ENCODE measurements at regions not wholly inside any gene's neighbourhood (a gene's known extent, or its start where the extent isn't known, plus 50 kb on each side); places are given as distances from the start of the nearest gene placed in this dataset.
"Not testable (repeated sequence)": the region's sequence is repeated elsewhere in the genome, so short reads cannot be mapped to it uniquely, and the experiment has no call there.

DNA sequence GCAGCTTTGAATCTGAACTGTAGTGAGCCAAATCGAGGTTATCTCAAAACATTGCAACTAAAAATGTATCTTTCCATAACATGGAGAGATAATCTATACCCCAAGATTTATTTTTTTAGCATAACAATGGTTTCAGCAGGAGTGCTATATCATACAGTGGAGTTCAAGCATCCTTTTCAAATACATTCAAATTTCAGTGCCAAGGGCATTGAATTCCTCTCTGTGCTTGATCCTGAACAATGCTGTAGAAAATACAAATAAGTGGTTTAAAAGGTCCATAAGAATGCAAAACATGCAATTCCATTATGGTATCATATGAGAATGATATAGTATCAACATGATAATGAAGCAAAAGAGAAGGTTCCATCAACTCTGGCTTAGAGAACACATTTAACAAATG lies 201.7 kb downstream of the TXNL1 start:
- no peak for DNase-seq

- no peak for DNase-seq
Measured at GRCh38 chr18:56433919-56434318, 204.5 kb downstream of the TXNL1 start.

DNA sequence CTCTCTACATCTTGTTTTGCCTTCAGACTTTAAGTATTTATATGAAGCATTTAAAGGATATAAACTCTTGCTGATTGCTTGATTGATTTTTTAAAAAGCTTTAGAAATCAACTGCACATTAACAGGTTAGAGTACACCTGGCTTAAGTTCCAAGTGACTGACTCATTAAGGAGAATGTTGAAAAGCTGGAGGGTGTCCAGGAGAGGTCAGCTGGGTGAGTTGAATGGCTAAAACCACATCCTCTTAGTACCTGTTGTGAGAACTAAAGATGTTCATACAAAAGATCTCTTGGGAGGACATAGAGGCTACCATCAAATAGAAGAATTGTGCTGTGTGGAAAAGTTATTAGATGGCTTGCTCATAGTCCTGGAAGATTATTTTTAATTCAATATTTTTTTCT lies 206.8 kb downstream of the TXNL1 start:
- DNase-seq = no peak

DNA sequence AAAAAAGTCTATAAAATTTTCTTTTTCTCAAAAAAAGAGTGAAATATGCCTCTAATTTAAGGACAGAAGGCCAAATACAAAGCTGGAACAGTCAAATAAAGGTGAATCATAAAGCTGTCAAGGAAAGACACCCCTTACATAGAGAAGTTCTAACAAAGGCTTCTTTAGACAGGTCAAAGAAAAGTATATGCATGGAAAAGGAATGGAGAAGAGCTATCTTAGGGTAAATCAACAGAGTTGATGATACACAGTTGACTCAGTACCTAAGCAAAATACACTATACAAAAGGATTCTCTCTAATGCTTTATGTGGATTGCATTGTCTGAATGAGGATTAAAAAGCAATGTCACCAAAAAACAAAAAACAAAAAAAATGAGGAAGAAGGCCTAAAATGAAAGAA lies 214.8 kb downstream of the TXNL1 start:
- no peak for DNase-seq

DNA sequence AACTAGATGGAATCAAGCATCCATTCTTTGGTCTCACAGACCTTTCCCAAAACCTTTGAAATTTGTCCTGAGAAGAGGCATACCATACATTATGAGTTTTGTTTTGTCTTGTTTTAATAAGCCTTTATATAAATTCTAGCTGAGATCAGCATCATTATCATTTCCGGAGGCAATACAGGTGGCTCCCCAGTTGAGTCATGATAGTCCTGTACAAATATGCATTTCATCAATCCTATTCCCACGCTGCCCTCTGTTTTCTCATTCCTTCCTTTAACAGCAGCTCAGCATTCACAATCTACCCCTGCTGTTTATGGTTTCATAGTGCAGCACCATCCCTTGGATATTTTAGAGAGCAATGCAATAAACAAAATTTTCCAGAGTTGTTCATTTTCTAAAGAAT lies 216.7 kb downstream of the TXNL1 start:
- DNase-seq = no peak

DNA sequence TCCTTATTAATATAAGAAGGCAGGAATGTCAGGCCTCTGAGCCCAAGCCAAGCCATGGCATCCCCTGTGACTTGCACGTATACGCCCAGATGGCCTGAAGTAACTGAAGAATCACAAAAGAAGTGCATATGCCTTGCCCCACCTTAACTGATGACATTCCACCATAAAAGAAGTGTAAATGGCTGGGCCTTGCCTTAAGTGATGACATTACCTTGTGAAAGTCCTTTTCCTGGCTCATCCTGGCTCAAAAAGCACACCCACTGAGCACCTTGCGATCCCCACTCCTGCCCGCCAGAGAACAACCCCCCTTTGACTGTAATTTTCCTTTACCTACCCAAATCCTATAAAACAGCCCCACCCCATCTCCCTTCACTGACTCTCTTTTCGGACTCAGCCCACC lies 217.5 kb downstream of the TXNL1 start:
- DNase-seq = not testable (repeated sequence)

- no peak for DNase-seq
Measured at GRCh38 chr18:56414357-56414756, 224.0 kb downstream of the TXNL1 start.

GRCh38 chr18:56413862-56414261 lies 224.5 kb downstream of the TXNL1 start:
- no peak for DNase-seq

DNA sequence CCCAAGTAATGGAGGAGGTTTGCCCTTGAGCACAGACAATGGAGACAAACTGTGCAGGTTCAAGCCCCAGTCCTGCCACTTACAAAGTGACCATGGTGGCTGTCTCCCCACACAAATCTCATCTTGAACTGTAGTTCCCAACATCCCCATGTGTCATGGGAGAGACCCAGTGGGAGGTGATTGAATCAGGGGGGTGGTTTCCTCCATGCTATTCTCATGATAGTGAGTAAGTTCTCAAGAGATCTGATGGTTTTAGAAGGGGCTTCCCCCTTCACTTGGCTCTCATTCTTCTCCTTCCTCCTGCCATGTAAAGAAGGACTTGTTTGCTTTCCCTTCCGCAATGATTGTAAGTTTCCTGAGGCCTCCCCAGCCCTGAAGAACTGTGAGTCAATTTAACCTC lies 225.4 kb downstream of the TXNL1 start:
- DNase-seq = no peak

GRCh38 chr18:56409736-56410135 lies 228.7 kb downstream of the TXNL1 start:
- no peak for DNase-seq

DNA sequence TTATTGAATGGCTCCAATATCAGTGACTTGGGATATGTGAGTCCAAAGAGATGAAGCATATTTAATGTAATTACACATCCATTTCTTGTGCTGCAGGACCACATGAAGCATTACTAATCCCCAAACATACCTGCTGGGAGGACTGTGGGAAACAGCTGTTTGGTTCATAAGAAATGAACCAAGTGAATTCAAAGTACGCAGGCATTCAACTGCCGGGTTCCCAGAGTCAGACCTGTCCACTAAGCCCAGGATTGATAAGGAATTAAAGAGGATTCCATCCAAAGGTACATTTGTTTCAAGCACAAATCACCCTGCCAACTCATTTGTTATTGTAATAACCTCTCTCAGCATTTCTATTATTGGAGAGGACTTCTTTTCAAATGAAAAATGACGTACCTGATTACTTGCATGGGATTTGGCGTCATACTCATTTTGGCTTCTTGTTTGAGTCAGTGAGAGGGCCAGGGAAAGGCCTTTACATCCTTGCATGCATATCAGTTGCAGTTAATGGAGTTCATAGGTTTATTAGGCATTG lies 230.7 kb downstream of the TXNL1 start:
- DNase-seq = no peak

DNA sequence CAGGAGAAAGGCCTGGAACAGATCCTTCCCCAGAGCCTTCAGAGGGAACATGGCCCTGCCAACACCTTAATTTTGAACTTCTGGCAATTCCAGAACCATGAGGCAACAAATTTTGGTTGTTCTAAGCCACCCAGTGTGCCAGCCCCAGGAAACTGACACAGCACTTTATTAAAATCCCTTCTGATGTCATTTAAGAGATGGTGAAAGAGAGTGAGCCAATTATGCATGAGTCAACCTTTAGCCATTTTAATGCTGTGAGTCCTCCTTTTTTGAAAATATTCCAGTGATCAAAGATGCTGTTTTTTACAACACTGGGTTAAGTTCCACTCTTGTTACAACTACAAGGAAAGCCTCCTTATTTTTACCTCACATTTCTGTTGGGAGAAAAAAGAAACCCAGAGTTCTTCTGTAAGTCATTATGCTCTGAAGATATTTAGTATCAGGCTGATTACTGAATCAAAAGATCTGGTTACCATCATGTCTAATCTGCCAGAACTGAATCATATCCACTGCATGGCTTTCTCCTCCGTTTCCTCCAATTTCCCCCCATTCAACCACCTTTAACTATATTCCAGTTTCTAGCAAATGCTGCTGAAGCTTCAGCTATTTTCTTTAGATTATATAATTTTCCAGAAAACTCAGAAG lies 235.4 kb downstream of the TXNL1 start:
- no peak for DNase-seq

GRCh38 chr18:56393870-56394269 lies 244.5 kb downstream of the TXNL1 start:
- no peak for DNase-seq

DNA sequence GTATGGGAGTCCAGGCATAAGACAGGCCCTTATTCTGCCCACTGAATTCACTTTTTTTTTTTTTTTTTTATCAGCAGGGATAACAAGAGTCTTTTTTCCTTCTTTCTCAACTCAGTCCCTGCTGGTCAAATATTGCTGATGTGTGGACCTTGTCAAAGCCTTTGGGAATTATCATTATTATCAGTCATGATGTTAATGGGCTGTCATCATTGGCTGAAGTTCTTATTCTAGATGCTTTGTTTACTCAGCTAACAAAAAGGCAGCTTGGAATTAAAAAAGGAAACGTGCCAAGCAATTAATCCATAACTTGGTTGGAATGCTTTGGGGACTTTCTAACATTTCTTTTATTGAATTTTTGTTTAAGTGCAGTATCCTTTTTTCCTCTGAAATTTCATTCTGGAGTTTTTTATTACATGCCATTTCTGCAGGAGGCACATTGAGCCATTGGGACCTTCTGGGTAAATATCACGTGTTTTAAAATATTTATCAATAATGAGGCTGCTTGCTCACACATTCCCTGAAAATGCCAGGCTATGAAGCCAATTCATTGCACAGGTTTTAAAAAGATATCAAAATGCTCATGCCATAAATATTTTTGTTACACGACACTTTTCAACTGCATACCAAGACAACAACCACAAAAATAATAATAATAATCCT lies 246.3 kb downstream of the TXNL1 start:
- DNase-seq = no peak

- DNase-seq = no peak
Measured at GRCh38 chr18:56390626-56391025, 247.8 kb downstream of the TXNL1 start.

DNA sequence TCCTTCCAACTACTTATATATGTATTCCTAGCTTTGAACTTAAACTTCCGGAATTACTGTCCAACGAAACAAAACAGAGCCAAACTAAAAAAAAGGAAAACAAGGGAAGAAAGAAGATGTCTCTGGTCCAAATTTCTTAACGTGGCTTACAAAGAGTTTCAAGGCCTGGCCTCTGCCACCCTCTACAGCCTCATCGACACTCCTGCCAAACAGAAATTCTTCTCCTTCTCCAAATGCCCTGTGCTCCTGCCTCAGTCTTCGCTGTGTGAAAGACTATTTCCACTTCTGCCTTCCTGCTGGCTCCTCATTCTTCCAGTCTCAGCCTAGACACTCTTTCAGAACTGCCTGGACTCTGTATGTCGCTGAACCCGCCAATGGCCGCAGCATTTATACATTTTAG lies 249.2 kb downstream of the TXNL1 start:
- no peak for DNase-seq

GRCh38 chr18:56388571-56388970 lies 249.8 kb downstream of the TXNL1 start:
- DNase-seq = no peak

GRCh38 chr18:56386856-56387255 lies 251.5 kb downstream of the TXNL1 start:
- no peak for DNase-seq

DNA sequence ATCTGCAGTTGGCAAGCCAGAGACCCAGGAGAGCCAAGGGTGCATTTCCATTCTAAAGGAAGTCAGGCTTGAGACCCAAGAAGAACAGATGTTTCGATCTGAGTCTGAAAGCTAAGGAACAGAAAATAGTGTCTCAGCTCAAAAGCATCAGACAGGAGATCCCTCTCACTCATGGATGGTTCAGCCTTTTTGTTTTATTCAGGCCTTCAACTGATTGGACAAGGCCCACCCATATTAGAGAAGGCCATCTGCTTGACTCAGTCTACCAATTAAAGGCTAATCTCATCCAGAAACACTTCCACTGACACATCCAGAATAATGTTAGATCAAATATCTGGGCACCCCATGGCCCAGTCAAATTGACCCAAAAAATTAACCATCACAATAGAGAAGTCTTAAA lies 255.0 kb downstream of the TXNL1 start:
- no peak for DNase-seq

GRCh38 chr18:56382541-56382940 lies 255.9 kb downstream of the TXNL1 start:
- peak; percentile 10 for DNase-seq

DNA sequence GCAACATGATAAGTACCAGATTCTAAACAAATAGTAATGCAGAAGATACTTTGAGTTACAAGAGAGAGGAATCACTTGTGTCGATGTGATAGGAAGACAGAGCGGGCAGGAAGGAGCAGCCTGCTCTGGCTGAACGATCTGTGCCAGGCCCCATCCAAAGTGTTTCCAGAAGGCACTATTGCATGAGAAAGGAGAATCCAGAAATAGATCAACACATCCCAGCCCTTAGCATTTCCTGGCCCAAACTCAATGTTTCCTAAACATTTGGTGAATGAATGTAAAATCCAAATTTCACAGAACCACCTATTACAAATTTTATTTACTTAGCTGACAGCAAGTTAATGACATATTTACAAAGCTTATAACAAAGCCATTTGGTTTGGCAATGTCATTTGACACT lies 257.2 kb downstream of the TXNL1 start:
- no peak for DNase-seq

- no peak for DNase-seq
Measured at GRCh38 chr18:56380685-56381084, 257.7 kb downstream of the TXNL1 start.

GRCh38 chr18:56379256-56379655 lies 259.1 kb downstream of the TXNL1 start:
- no peak for DNase-seq

DNA sequence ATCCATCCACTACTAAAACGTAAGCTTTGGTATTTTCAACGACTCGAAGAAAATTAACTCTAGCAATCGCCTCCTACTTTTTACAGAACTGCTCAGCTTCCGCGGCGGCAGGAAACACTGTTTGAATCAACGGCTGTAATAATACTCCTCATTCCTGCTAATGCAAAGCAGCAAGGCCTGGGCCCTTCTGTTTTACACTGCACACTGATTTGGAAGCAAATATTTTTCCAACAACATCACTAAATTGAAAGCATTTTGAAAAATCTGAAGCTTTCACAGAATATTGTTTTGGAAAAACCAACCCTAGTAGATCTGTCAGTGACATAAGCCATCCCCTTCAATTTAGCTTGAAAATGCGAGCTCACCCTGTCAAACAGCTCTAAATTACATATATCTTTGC lies 261.2 kb downstream of the TXNL1 start:
- no peak for DNase-seq
